Activated CD4-positive, alpha-beta T cell treated with anti-CD3 and anti-CD28 coated beads for 36 hours (primary cell): ENCODE measurements at regions not wholly inside any gene's neighbourhood (a gene's known extent, or its start where the extent isn't known, plus 50 kb on each side); places are given as distances from the start of the nearest gene placed in this dataset.

ENCODE experiments used
- ATAC-seq: fragments of 200-7000 bp; cut with Tn5 transposase; one replicate; pipeline ENCODE4 v1.10.0; 2021; ENCODE audit warnings: mild to moderate bottlenecking, moderate library complexity
- CTCF ChIA-PET: fragments of 350-600 bp; sonication (Branson Sonifier 250); formaldehyde crosslinking; loops from one replicate; lab custom pipeline; 2021; ENCODE audit warnings: antibody characterized with exemption; lab: Charles Lee
- POLR2A ChIA-PET: fragments of 350-600 bp; sonication (Branson Sonifier 250); formaldehyde crosslinking; loops from one replicate; lab custom pipeline; 2021; ENCODE audit warnings: antibody characterized with exemption, inconsistent platforms; lab: Charles Lee
- DNase-seq: peaks from one replicate; pipeline ENCODE4 v3.0.0-alpha.2; 2020
- H3K27ac Mint-ChIP-seq: one replicate; pipeline ENCODE4 v1.8.0; 2021; ENCODE audit warnings: mixed read lengths
- H3K27me3 Mint-ChIP-seq: one replicate; pipeline ENCODE4 v1.8.0; 2021; ENCODE audit warnings: mixed read lengths
- H3K36me3 Mint-ChIP-seq: one replicate; pipeline ENCODE4 v1.8.0; 2021; ENCODE audit warnings: low read depth, mixed read lengths
- H3K4me1 Mint-ChIP-seq: one replicate; pipeline ENCODE4 v1.8.0; 2021; ENCODE audit warnings: mixed read lengths
- H3K4me3 Mint-ChIP-seq: one replicate; pipeline ENCODE4 v1.8.0; 2021; ENCODE audit warnings: mild to moderate bottlenecking, moderate library complexity, mixed read lengths
- H3K9me3 Mint-ChIP-seq: one replicate; pipeline ENCODE4 v1.8.0; 2021; ENCODE audit warnings: low read depth, mixed read lengths
- intact Hi-C, 2 experiments: fragments of 100-400 bp; cut with DNase I in 1 of 2; cut with micrococcal nuclease in 1 of 2; formaldehyde crosslinking; loops; one replicate each; pipeline versions ENCODE4 v1.14.2 to v1.15.1; 2022 to 2024; cut with DNase I, micrococcal nuclease

DNA sequence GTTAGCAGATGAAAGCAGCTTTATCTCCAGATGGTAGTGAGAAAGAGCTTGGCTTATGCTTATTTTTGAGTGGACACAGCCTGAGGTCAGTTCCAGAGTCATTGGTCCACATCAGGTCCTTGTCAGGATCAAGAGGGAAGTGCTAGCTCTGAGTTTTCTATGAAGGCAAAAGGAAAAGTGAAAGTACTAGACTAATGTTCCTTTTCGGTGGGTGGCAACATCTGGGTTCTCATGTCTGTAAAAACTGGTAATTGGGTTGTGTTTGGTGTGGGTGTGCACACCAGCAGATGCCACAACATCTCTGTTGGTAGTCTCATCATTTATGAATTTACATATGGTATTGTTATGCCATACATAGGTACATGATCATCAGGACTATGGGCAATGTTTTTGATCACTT, 210.5 kb downstream of the PWWP3B start:
- intact Hi-C loops = no loop called here
- DNase-seq (no peak), ATAC-seq (peak; percentile 33)
- no peaks in the 10 kb centered on the region for H3K36me3 Mint-ChIP-seq
- peaks cover 2% of the 10 kb centered on the region for H3K4me1 Mint-ChIP-seq
- no peaks in the 10 kb centered on the region for H3K9me3 Mint-ChIP-seq
- ChIA-PET CTCF (no interaction called here), POLR2A (no interaction called here)
- H3K27me3 Mint-ChIP-seq = no peaks in the 10 kb centered on the region
- H3K4me3 Mint-ChIP-seq = no peak overlapping the region
- no peak overlapping the region for H3K27ac Mint-ChIP-seq

DNA sequence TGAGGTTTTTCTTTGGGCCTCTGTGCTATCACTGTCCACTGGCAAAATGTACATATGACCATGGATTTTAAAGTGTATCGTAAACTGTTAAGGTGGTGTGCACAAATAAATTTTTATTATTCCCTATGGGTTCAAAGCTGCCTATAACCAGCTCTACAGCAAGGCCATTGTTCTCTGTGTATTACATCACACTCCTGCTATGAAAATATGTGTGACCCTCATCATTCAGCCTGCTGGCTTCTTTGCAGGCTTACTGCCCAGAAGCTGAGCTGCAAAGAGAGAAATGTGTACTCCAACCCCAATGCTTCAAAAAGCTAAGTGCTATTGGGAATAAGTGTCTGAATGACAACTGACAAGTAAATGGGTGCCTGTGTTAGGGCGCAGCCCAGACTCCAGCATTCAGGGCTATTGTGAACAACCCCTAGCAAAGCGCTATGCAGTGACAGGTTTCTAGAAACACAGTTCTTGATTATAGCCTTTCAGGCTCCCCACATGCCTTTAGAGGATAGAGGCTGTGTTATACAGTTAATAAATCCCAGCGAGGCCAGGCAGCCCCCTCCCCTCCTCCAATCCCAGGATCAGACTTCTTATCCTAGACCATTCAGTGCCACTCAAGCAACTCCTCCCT, 220.4 kb upstream of the RADX start:
- ChIA-PET CTCF (no interaction called here), POLR2A (no interaction called here)
- no peak overlapping the region for H3K4me3 Mint-ChIP-seq
- no peaks in the 10 kb centered on the region for H3K4me1 Mint-ChIP-seq
- H3K9me3 Mint-ChIP-seq = no peaks in the 10 kb centered on the region
- ATAC-seq (no peak), DNase-seq (no peak)
- intact Hi-C loops = no loop called here
- no peaks in the 10 kb centered on the region for H3K27me3 Mint-ChIP-seq
- H3K36me3 Mint-ChIP-seq = no peaks in the 10 kb centered on the region
- no peak overlapping the region for H3K27ac Mint-ChIP-seq

DNA sequence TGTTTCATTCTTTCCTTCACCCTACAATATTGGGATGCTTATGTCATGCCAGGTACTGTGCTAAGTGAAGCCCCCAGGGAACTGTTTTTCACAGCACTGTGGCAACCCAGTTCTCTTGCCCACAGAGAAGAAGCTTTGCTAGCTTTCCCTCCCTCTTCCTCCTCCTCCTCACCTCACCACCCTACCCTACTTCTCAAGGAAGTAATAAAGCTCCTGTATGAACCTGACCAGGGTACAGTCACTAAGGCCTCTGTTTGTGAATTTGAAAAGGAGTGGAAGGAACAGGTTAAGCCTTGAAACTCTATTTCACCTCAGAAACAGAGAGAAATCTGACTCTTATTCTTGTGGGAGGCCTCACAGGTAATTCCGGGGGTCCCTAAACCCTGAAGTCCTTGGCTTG, 219.4 kb upstream of the RADX start:
- Mint-ChIP-seq H3K4me1 (no peaks in the 10 kb centered on the region), H3K27me3 (no peaks in the 10 kb centered on the region), H3K27ac (no peak overlapping the region), H3K9me3 (no peaks in the 10 kb centered on the region), H3K4me3 (no peak overlapping the region), H3K36me3 (no peaks in the 10 kb centered on the region)
- ATAC-seq = no peak
- ChIA-PET POLR2A (no interaction called here), CTCF (no interaction called here)
- intact Hi-C loops = no loop called here
- DNase-seq = no peak

DNA sequence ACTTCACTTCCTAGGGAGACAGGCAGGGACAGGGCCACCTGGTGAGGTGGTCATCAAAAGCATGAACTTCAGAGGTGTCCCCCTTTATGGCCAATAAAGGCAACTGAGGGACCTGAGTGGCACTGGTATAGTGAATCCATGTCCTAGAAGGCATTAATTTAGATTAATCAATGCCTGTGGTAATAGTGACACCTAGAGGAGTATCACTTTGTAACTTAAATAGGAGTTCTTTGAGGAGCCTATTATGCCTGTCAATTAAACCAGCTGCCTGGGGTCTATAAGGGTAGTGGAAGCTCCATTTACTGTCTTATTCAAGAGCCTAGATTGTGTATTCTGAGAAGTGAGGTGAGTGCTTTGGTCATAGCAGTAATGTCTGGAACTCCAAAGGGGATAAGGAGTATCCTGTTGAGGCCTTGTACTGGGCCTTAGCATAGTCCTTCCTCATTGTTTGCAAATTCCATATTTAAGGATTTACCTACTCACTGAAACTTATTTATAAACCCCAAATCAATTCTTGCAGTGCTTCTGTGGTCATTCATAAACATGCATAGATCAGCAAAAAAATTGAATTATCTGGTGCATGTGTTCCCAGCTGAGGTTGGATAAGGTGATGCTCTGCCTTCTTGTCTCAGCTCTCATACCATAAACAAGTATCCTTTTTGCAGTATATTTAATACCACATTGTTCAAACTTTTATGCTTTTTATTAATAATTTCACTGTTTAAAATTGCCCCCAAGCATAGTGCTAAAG, 213.8 kb upstream of the RADX start:
- ATAC-seq (no peak), DNase-seq (no peak)
- intact Hi-C loops = no loop called here
- no peaks in the 10 kb centered on the region for H3K4me1 Mint-ChIP-seq
- H3K4me3 Mint-ChIP-seq = no peak overlapping the region
- ChIA-PET CTCF (no interaction called here), POLR2A (no interaction called here)
- H3K27ac Mint-ChIP-seq = no peak overlapping the region
- H3K36me3 Mint-ChIP-seq = no peaks in the 10 kb centered on the region
- H3K27me3 Mint-ChIP-seq = no peaks in the 10 kb centered on the region
- H3K9me3 Mint-ChIP-seq = no peaks in the 10 kb centered on the region

DNA sequence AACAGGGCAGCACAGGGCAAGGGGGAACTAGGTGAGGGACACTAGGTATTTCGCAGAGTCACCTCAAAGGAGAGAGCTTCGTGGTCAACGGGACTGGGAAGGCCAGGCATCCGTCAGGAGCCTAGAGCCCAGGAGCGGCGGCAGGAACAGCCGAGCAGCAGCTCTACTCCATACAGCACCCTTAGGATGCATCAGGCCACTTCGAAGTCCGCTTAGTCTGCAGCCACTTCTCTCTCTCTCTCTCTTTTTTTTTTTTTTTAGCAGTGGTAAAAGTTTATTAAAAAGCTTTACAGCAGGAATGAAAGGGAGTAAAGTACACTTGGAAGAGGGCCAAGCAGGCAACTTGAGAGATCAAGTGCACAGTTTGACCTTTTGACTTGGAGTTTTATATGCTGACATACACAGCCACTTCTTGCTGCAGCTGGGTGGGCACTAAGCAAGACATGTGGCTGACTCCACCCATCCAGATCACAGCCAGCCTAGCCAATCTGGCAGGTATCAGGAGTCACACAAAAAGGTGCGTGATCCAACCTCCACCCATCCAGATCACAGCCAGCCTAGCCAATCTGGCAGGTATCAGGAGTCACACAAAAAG, 209.7 kb upstream of the RADX start:
- ChIA-PET POLR2A (no interaction called here), CTCF (no interaction called here)
- intact Hi-C loops = no loop called here
- ATAC-seq (no peak), DNase-seq (no peak)
- Mint-ChIP-seq H3K27ac (no peak overlapping the region), H3K4me3 (no peak overlapping the region), H3K4me1 (no peaks in the 10 kb centered on the region), H3K9me3 (no peaks in the 10 kb centered on the region), H3K36me3 (no peaks in the 10 kb centered on the region), H3K27me3 (no peaks in the 10 kb centered on the region)

DNA sequence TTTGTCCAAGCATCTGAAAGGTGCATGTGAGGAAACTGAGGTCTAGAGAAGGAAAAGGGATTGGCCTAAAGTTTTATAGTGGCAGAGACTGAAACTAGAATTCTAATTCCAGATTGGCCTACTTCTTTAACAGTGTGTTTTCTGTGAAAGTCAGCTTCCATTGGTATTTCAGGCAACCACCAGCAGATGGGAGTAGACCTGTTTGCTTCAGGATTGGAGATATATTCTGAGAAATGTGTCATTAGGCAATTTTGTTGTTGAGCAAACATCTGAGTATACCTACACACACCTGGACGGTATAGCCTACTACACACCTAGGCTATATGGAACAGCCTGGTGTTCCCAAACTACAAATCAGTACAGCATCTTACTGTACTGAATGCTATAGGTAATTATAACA, 207.3 kb upstream of the RADX start:
- intact Hi-C loops = no loop called here
- Mint-ChIP-seq H3K4me3 (no peak overlapping the region), H3K9me3 (no peaks in the 10 kb centered on the region), H3K36me3 (no peaks in the 10 kb centered on the region), H3K4me1 (no peaks in the 10 kb centered on the region), H3K27ac (no peak overlapping the region), H3K27me3 (no peaks in the 10 kb centered on the region)
- POLR2A ChIA-PET = no interaction called here
- DNase-seq (no peak), ATAC-seq (no peak)
- CTCF ChIA-PET = no interaction called here

DNA sequence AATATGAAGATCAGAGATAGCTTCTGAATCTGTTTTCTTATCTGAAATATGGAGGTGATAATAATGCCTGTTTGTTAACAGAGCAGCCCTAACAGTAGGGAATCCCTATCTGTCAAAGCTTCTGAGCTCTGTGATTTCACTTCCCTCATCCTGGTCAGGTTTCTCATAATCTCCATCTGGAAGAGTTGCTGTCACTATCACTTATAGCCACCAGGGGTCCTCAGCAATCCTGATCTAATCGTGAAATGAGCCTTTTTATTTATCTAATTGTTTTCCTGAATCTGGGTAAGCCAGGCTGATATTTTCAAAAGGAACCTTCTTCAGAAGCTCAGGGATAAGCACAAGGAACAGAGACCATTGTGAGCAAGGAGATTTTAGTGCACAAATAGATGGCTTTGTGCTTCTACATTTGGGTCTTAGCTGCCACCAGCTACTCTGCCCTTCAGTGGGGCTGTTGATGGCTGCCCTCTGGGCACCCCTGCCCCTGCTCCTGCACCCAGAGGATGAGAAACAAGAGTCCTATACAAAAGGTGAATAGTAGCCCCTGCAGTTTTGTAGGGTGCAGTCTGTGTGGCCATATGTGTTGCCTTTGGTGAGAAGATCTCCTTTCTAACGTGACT, 196.4 kb upstream of the RADX start:
- intact Hi-C loops = loop anchor here in 1 of 2 experiments (10.0 kb wide), 1 partner anchor 199 kb away; the partner anchor contains the start of gene RADX
- H3K4me1 Mint-ChIP-seq = no peaks in the 10 kb centered on the region
- DNase-seq (peak; percentile 9), ATAC-seq (no peak)
- H3K9me3 Mint-ChIP-seq = no peaks in the 10 kb centered on the region
- ChIA-PET CTCF (interaction anchor here (0.7 to 1.3 kb wide), 3 partner anchors 29 to 766 kb away, joined by 3 to 4 read pairs (median 4); no protein-coding TSS in a partner anchor), POLR2A (no interaction called here)
- no peak overlapping the region for H3K27ac Mint-ChIP-seq
- H3K36me3 Mint-ChIP-seq = no peaks in the 10 kb centered on the region
- H3K4me3 Mint-ChIP-seq = no peak overlapping the region
- H3K27me3 Mint-ChIP-seq = no peaks in the 10 kb centered on the region

DNA sequence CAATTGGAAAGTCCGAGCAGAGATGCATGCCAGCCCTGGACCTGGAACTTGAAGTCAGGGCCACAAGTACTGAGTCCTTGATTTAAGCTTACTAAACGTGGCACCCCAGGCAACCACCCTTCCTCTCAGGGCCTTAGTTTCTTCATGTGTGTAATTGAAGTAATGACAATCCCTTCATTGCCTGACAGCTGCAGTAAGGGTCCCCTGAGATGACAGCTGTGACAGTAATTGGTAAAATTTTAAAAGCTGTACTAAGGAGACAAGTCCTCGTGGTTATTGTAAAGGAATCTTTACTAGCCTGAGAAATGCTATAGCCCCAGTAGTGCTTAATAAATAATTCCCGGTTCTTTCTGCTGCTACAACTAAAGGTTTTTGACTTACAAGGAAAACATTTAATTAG, 175.1 kb upstream of the RADX start:
- CTCF ChIA-PET = no interaction called here
- no peaks in the 10 kb centered on the region for H3K4me1 Mint-ChIP-seq
- H3K27ac Mint-ChIP-seq = no peak overlapping the region
- ATAC-seq (no peak), DNase-seq (no peak)
- intact Hi-C loops = no loop called here
- no peak overlapping the region for H3K4me3 Mint-ChIP-seq
- H3K9me3 Mint-ChIP-seq = no peaks in the 10 kb centered on the region
- peaks cover 3% of the 10 kb centered on the region for H3K27me3 Mint-ChIP-seq
- POLR2A ChIA-PET = no interaction called here
- no peaks in the 10 kb centered on the region for H3K36me3 Mint-ChIP-seq

DNA sequence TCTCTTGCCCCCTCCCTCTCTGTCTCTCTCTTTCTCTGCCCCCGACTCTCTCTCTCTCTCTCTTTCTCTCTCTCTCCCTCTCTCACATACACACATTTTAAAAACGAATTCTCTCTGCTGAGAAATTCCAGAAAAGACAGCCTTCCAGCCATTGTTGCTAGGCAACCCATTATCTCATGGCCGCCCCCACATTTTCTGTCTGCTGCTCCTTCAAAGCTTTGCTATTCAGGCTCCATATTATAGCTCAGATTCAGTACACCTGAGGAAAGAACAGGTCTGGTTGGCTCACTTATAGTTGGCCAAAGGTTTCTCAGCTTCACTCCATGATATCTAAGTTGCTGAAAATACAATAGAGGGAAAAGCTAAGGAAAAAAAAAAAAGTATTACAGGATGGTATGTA, 174.4 kb upstream of the RADX start:
- ChIA-PET CTCF (no interaction called here), POLR2A (no interaction called here)
- Mint-ChIP-seq H3K27ac (no peak overlapping the region), H3K4me3 (no peak overlapping the region), H3K4me1 (no peaks in the 10 kb centered on the region), H3K36me3 (no peaks in the 10 kb centered on the region), H3K9me3 (no peaks in the 10 kb centered on the region), H3K27me3 (peaks cover 3% of the 10 kb centered on the region)
- ATAC-seq = no peak
- intact Hi-C loops = no loop called here
- no peak for DNase-seq

DNA sequence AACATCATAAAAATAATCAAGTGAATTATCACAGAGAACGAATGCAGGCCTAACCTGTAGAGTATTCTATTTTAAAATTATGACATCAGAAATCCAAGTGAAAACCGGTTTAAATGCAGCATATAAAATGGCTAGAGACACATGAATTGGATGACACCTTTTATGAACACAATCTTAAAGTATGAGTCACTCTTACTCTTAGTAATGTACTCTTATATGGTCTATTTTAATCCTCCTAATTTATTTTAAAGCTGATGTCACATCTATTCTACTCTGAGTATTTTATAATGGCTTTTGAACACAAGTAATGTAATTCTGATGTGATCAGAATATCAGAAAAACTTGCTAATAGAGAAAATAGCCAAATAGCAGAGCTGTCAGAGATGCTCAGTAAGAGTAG, 161.4 kb upstream of the RADX start:
- ChIA-PET CTCF (no interaction called here), POLR2A (no interaction called here)
- ATAC-seq = no peak
- intact Hi-C loops = no loop called here
- Mint-ChIP-seq H3K36me3 (no peaks in the 10 kb centered on the region), H3K4me3 (no peak overlapping the region), H3K27me3 (peaks cover 2% of the 10 kb centered on the region), H3K9me3 (peaks cover 2% of the 10 kb centered on the region), H3K27ac (no peak overlapping the region), H3K4me1 (no peaks in the 10 kb centered on the region)
- DNase-seq = no peak

DNA sequence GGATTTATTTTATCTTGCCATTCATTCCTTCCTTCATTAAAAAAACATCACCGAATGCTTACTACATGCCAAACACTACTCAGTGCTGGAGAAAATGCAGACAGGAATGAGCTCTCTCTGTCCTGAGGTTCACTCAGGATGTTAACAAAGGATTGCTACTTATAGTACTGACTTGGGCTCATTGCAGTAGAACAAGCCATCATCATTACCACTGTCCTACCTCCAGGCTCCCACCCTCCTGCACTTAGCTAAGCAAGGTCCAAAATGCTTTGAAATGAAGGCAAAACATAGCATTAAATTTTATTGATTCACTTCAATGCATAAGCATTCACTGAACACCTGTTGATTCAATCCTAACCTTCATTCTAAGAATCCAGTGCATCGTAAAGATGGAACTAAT, 159.8 kb upstream of the RADX start:
- DNase-seq (no peak), ATAC-seq (peak; percentile 16)
- H3K27ac Mint-ChIP-seq = no peak overlapping the region
- H3K4me1 Mint-ChIP-seq = no peaks in the 10 kb centered on the region
- no peak overlapping the region for H3K4me3 Mint-ChIP-seq
- intact Hi-C loops = no loop called here
- no peaks in the 10 kb centered on the region for H3K36me3 Mint-ChIP-seq
- CTCF ChIA-PET = interaction anchor here (0.5 kb wide), 1 partner anchor 1348 kb away, joined by 3 read pairs; no protein-coding TSS in a partner anchor
- POLR2A ChIA-PET = no interaction called here
- peaks cover 2% of the 10 kb centered on the region for H3K9me3 Mint-ChIP-seq
- no peaks in the 10 kb centered on the region for H3K27me3 Mint-ChIP-seq

DNA sequence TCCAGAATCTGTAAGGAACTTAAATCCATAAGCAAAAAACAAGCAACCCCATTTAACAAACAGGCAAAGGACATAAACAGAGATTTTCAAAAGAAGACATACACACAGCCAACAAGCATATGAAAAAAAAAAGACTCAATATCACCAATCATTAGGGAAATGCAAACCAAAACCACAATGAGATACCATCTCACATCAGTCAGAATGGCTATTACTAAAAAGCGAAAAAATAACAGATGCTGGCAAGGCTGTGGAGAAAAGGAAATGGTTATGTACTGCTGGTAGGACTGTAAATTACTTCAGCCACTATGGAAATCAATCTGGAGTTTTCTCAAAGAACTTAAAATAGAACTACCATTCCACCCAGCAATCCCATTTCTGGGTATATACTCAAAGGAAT, 156.8 kb upstream of the RADX start:
- H3K27ac Mint-ChIP-seq = no peak overlapping the region
- intact Hi-C loops = no loop called here
- peaks cover 2% of the 10 kb centered on the region for H3K9me3 Mint-ChIP-seq
- ChIA-PET POLR2A (no interaction called here), CTCF (no interaction called here)
- no peaks in the 10 kb centered on the region for H3K4me1 Mint-ChIP-seq
- no peaks in the 10 kb centered on the region for H3K36me3 Mint-ChIP-seq
- H3K4me3 Mint-ChIP-seq = no peak overlapping the region
- peaks cover 2% of the 10 kb centered on the region for H3K27me3 Mint-ChIP-seq
- DNase-seq = no peak
- ATAC-seq = no peak
